ENCODE measurements at regions not wholly inside any gene's neighbourhood (a gene's known extent, or its start where the extent isn't known, plus 50 kb on each side); places are given as distances from the start of the nearest gene placed in this dataset.

DNA sequence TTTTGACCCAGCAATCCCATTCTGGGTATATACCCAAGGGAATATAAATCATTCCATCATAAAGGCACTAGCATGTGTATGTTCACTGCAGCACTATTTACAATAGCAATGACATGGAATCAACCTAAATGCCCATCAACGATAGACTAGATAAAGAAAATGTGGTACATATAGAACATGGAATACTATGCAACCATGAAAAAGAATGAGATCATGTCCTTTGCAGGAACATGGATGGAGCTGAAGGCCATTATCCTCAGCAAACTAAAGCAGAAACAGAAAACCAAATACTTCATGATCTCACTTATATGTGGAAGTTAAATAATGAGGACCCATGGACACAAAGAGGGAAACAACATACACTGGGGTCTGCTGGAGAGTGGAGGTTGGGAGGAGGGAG is 58.0 kb upstream of the STARD3NL start:
- TF ChIP-seq CTCF (IDR thresholded peaks at IDR 0.05) = no peak
- TF ChIP-seq POLR2A (IDR thresholded peaks at IDR 0.05) = no peak
